K562 (cell line): ENCODE measurements at regions not wholly inside any gene's neighbourhood (a gene's known extent, or its start where the extent isn't known, plus 50 kb on each side); places are given as distances from the start of the nearest gene placed in this dataset.
A peak's percentile ranks its signal among the peaks of the same experiment; 100 is the strongest.
"Not testable (repeated sequence)": the region's sequence is repeated elsewhere in the genome, so short reads cannot be mapped to it uniquely, and the experiment has no call there.

ENCODE experiments used
- ATAC-seq: fragments of 200-7000 bp; cut with Tn5 transposase; 3 replicates; pipeline ENCODE4 v1.9.1; 2020; ENCODE audit warnings: moderate library complexity
- BruUV-seq: library from RNA; stranded (reverse); fragments of 400-500 nt; replicated peaks from 2 replicates; lab custom pipeline; 2021; lab: Mats Ljungman, UMichigan
- CTCF ChIA-PET: fragments of 300-600 bp; formaldehyde crosslinking; extraction: SDS; loops from one replicate; lab custom pipeline; 2021; ENCODE audit warnings: low intra/inter-chr PET ratio; lab: Yijun Ruan, JAX
- POLR2A ChIA-PET: fragments of 300-600, 350-650 bp; sonication (Branson Sonifier 250); formaldehyde crosslinking; extraction: SDS; loops from one replicate; lab custom pipeline; 2021; ENCODE audit warnings: antibody characterized with exemption, inconsistent platforms; lab: Yijun Ruan, JAX
- DNase-seq, 4 experiments: peaks; one replicate each; pipeline versions ENCODE4 v3.0.0 to v3.0.0-alpha.2; 2011 to 2018; ENCODE audit warnings: low spot score in 3 of 4, mixed read lengths in 3 of 4; ENCODE audit errors: extremely low read depth in 1 of 4
- FAIRE-seq: peaks from 2 replicates; lab custom pipeline; 2011; peaks lifted over from hg19 to GRCh38; lab: Jason Lieb, UNC
- H2AFZ ChIP-seq: 2 replicates; pipeline ENCODE4 v1.6.0; 2011; ENCODE audit warnings: low read depth, low read length, control low read depth, inconsistent platforms
- H3K27ac ChIP-seq: fragments of 200-600 bp; 3 replicates; pipeline ENCODE4 v1.8.0; 2011; ENCODE audit warnings: low read depth, mild to moderate bottlenecking, control low read depth, inconsistent platforms, low read length, moderate library complexity, mixed read lengths; ENCODE audit errors: extremely low read depth
- H3K27me3 ChIP-seq, 2 experiments: fragments of 300-600 bp in 1 of 2; 2 replicates in 1 of 2; 3 replicates in 1 of 2; pipeline versions ENCODE4 v1.6.0 to v1.8.0; 2011; ENCODE audit warnings: inconsistent platforms in 2 of 2, low read length in 2 of 2, mild to moderate bottlenecking in 1 of 2, mixed read lengths in 1 of 2, moderate library complexity in 1 of 2; ENCODE audit not compliant: control insufficient read depth in 2 of 2, insufficient read depth in 2 of 2
- H3K36me3 ChIP-seq: fragments of 300-600 bp; 3 replicates; pipeline ENCODE4 v1.8.0; 2011; ENCODE audit warnings: mild to moderate bottlenecking, low read length, inconsistent platforms; ENCODE audit not compliant: control insufficient read depth, insufficient read depth
- H3K4me1 ChIP-seq, 2 experiments: fragments of 200-600 bp in 1 of 2; replicated peaks in 1 of 2; 2 replicates in 1 of 2; 3 replicates in 1 of 2; pipeline versions ENCODE4 v1.5.1 to v1.8.0; 2011; ENCODE audit warnings: inconsistent platforms in 2 of 2, low read length in 2 of 2, mild to moderate bottlenecking in 1 of 2, mixed read lengths in 1 of 2, moderate library complexity in 1 of 2; ENCODE audit not compliant: control insufficient read depth in 2 of 2, insufficient read depth in 2 of 2
- H3K4me2 ChIP-seq: 2 replicates; pipeline ENCODE4 v1.6.1; 2011; ENCODE audit warnings: low read length, control low read depth, inconsistent platforms, mixed read lengths; ENCODE audit not compliant: insufficient read depth
- H3K4me3 ChIP-seq: fragments of 200-600 bp; sonication (generic), shearing (Covaris generic); 2 replicates; pipeline ENCODE4 v1.5.1; 2016; ENCODE audit warnings: control low read depth, inconsistent platforms
- H3K79me2 ChIP-seq: fragments of 200-600 bp; 3 replicates; pipeline ENCODE4 v1.8.0; 2011; ENCODE audit warnings: low read length, inconsistent platforms; ENCODE audit not compliant: control insufficient read depth, insufficient read depth
- H3K9ac ChIP-seq, 2 experiments: 2 replicates each; pipeline versions ENCODE4 v1.6.0 to v1.6.1; 2011; ENCODE audit warnings: low read depth in 2 of 2, low read length in 2 of 2, control low read depth in 1 of 2, inconsistent platforms in 1 of 2, mild to moderate bottlenecking in 1 of 2, mixed read lengths in 1 of 2; ENCODE audit not compliant: insufficient read depth in 1 of 2
- H3K9me1 ChIP-seq: one replicate; pipeline ENCODE4 v1.6.0; 2011; ENCODE audit warnings: inconsistent platforms, mild to moderate bottlenecking, low read length, moderate library complexity; ENCODE audit not compliant: control insufficient read depth, insufficient read depth
- H3K9me3 ChIP-seq: replicated peaks from 2 replicates; pipeline ENCODE4 v1.5.1; 2011; ENCODE audit warnings: low read depth, low read length, inconsistent platforms; ENCODE audit not compliant: control insufficient read depth, insufficient read depth
- H4K20me1 ChIP-seq: replicated peaks from 2 replicates; pipeline ENCODE4 v1.6.1; 2011; ENCODE audit warnings: low read length, inconsistent platforms, mixed read lengths; ENCODE audit not compliant: control insufficient read depth, insufficient read depth
- E2F3 ChIP-seq: fragments of 250-450 bp; sonication (Bioruptor Pico); IDR thresholded peaks from 2 replicates; pipeline ENCODE4 v1.4.0; 2020; ENCODE audit warnings: mild to moderate bottlenecking
- L3MBTL2 ChIP-seq: fragments of 450-650 bp; IDR thresholded peaks from 2 replicates; pipeline ENCODE4 v1.6.1; 2016; ENCODE audit warnings: mild to moderate bottlenecking, moderate library complexity
- PML ChIP-seq: IDR thresholded peaks from 2 replicates; pipeline ENCODE4 v1.6.1; 2012; ENCODE audit warnings: low read length, inconsistent platforms
- POLR2A ChIP-seq: fragments of 450-650 bp; conservative IDR thresholded peaks from 2 replicates; pipeline ENCODE4 v1.6.1; 2016
- POLR2AphosphoS5 ChIP-seq: IDR thresholded peaks from 2 replicates; pipeline ENCODE4 v1.6.1; 2011; ENCODE audit warnings: mild to moderate bottlenecking, low read depth, low read length, moderate library complexity; ENCODE audit not compliant: control insufficient read depth, insufficient read depth
- SIRT6 ChIP-seq: IDR thresholded peaks from one replicate; pipeline ENCODE4 v1.6.1; 2012; ENCODE audit warnings: low read depth, mild to moderate bottlenecking, control low read depth, inconsistent platforms, low read length, moderate library complexity
- SUPT5H ChIP-seq: fragments of 450-650 bp; IDR thresholded peaks from 2 replicates; pipeline ENCODE4 v1.6.1; 2016
- ZKSCAN1 ChIP-seq: fragments of 150-350 bp; IDR thresholded peaks from 2 replicates; pipeline ENCODE4 v1.6.1; 2016; ENCODE audit warnings: low read depth, low read length
- WGBS: fragments of 100-300 bp; shearing (Covaris generic); methylation state at CpG from one replicate; pipeline ENCODE4 v1.1.6; 2016; ENCODE audit warnings: low coverage, mixed read lengths; ENCODE audit not compliant: insufficient coverage; ENCODE audit errors: missing lambda C conversion rate; 5-methylcytosine and 5-hydroxymethylcytosine counted together
- in situ Hi-C: fragments of 300-500 bp; cut with MboI; formaldehyde crosslinking; loops from 4 replicates; pipeline ENCODE4 v1.15.0; 2018; ENCODE audit warnings: inconsistent platforms, mixed read lengths
- intact Hi-C: fragments of 100-400 bp; cut with micrococcal nuclease; formaldehyde crosslinking; loops from 2 replicates; pipeline ENCODE4 v1.14.2; 2022
- TF ChIP-seq, protein P1 (sequence below), 2 experiments: fragments of 450-650 bp; IDR thresholded peaks; 2 replicates each; pipeline ENCODE4 v1.6.1; 2018; ENCODE audit warnings: mild to moderate bottlenecking in 2 of 2, low read depth in 1 of 2; ENCODE audit not compliant: partially characterized antibody in 2 of 2
- TF ChIP-seq, protein P2 (sequence below), 2 experiments: IDR thresholded peaks; 2 replicates each; pipeline ENCODE4 v1.6.1; 2011; ENCODE audit warnings: borderline replicate concordance in 1 of 2, control low read depth in 1 of 2, low read depth in 1 of 2, low read length in 1 of 2, mild to moderate bottlenecking in 1 of 2, mixed read lengths in 1 of 2, moderate library complexity in 1 of 2; ENCODE audit not compliant: insufficient read depth in 1 of 2, insufficient read length in 1 of 2, poor library complexity in 1 of 2, severe bottlenecking in 1 of 2; ENCODE audit errors: extremely low read depth in 1 of 2
- TF ChIP-seq, protein P3 (sequence below): sonication (generic); formaldehyde crosslinking; IDR thresholded peaks from 2 replicates; pipeline ENCODE4 v1.8.0; 2022; ENCODE audit warnings: mild to moderate bottlenecking, missing genetic modification reagents, borderline replicate concordance

DNA sequence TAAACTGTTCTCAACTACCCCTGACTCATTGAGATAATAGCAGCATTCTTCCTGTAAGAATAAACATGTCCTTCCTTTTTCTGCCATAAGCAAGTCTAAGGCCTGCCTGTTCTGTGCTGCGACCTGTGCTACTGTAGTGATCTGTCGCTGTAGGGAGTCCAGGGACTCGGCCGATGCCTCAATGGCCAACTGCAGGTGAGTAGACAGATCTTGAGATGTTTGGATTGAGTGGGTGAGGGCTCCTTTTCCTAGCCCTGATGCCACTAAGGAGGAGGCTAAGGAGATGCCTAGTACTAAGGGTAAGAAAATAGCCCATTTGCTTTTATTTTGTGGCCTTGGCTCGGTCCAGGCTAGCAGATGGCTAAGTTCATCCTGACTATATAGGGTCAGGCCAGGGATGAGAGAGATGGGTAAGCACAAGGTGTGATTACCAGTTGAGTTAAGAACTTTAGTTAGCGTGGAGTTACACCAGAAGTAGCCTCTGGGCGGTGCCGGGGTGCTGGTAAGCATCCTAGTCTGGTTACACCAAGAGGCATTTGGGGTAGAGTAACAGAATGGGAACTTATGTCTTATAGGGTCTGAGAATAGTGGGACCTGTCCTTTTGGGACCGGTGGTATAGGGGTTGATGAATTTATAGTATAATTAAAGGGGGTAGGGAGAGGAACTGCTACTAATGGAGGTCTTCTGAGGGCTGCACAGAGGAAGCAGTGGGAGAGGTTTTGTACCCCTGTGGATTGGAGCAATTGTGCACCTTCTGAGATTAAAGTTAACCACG lies 642.4 kb upstream of the DPP6 start (continued):
- TF ChIP-seq ZKSCAN1: 0 out of 2 replicates have a peak, but pooled peaks have one; percentile 21

DNA sequence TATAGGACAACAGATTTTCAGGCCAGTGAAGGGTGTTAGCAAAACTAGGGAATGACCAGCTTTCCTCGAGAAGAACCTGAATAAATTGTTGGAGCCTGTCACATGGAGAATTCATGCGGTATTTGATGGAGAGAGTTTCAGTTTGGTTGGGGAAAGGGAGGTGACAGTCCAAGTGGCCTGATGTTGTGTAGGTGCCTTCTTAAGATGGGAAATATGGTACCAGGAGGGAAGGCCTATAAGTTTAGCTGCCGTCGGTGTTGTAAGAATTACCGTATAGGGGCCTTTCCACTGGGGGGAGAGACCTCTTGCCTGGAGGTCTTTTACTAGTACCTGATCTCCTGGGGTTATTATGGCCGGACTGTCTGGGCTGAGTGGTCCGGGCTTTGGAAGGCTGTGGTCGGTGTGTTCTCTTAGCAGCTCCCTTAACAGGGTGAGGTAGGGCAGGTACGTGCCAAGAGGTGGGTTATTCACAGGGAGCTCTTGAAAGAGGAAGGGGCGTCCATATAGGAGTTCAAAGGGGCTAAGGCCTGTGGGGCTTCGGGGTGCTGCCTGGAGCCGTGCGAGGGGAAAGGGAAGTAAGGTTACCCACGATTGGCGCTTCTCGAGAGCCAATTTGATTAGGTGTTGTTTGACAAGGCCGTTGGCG lies 641.1 kb upstream of the DPP6 start:
- H4K20me1 ChIP-seq, H3K9me1 ChIP-seq, in situ Hi-C loops, CTCF ChIA-PET, ATAC-seq, FAIRE-seq, BruUV-seq, H3K27me3 ChIP-seq, DNase-seq, H3K9me3 ChIP-seq, intact Hi-C loops, H2AFZ ChIP-seq: not testable (repeated sequence)
- peak overlapping the region; percentile 70 for H3K27ac ChIP-seq
- H3K4me2 ChIP-seq: peak overlapping the region; percentile 83
- peaks cover 3 to 33% of the 10 kb centered on the region in 2 experiments for H3K4me1 ChIP-seq
- peaks cover 28% of the 10 kb centered on the region for H3K36me3 ChIP-seq
- peaks cover 33% of the 10 kb centered on the region for H3K79me2 ChIP-seq
- POLR2A ChIA-PET: interaction anchor here (0.5 kb wide), 1 partner anchor 35 kb away, joined by 3 read pairs; no protein-coding TSS in a partner anchor
- peak overlapping the region; percentile 87 to 92 for H3K9ac ChIP-seq
- H3K4me3 ChIP-seq: peak overlapping the region; percentile 67
- 7% methylated on average over 18 of the region's 18 CpGs for WGBS
- TF ChIP-seq SIRT6: peak; percentile 9
- TF ChIP-seq E2F3: peak; percentile 16; the same call in 1 of the 2 replicates
- peak; percentile 74; the same call in 1 of the 2 replicates for TF ChIP-seq POLR2AphosphoS5
- TF ChIP-seq POLR2A: peak; percentile 72
- TF ChIP-seq, protein P1, sequence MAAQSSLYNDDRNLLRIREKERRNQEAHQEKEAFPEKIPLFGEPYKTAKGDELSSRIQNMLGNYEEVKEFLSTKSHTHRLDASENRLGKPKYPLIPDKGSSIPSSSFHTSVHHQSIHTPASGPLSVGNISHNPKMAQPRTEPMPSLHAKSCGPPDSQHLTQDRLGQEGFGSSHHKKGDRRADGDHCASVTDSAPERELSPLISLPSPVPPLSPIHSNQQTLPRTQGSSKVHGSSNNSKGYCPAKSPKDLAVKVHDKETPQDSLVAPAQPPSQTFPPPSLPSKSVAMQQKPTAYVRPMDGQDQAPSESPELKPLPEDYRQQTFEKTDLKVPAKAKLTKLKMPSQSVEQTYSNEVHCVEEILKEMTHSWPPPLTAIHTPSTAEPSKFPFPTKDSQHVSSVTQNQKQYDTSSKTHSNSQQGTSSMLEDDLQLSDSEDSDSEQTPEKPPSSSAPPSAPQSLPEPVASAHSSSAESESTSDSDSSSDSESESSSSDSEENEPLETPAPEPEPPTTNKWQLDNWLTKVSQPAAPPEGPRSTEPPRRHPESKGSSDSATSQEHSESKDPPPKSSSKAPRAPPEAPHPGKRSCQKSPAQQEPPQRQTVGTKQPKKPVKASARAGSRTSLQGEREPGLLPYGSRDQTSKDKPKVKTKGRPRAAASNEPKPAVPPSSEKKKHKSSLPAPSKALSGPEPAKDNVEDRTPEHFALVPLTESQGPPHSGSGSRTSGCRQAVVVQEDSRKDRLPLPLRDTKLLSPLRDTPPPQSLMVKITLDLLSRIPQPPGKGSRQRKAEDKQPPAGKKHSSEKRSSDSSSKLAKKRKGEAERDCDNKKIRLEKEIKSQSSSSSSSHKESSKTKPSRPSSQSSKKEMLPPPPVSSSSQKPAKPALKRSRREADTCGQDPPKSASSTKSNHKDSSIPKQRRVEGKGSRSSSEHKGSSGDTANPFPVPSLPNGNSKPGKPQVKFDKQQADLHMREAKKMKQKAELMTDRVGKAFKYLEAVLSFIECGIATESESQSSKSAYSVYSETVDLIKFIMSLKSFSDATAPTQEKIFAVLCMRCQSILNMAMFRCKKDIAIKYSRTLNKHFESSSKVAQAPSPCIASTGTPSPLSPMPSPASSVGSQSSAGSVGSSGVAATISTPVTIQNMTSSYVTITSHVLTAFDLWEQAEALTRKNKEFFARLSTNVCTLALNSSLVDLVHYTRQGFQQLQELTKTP (IDR thresholded peaks at IDR 0.05; ENCODE audit: low read depth in 1 of 2, partially characterized antibody in 2 of 2): peak in 1 of 2 experiments; percentile 30
- peak; percentile 72 for TF ChIP-seq SUPT5H
- peak; percentile 25; the same call in 1 of the 2 replicates for TF ChIP-seq L3MBTL2
- TF ChIP-seq PML: peak; percentile 6; the same call in 1 of the 2 replicates
- TF ChIP-seq, protein P2, sequence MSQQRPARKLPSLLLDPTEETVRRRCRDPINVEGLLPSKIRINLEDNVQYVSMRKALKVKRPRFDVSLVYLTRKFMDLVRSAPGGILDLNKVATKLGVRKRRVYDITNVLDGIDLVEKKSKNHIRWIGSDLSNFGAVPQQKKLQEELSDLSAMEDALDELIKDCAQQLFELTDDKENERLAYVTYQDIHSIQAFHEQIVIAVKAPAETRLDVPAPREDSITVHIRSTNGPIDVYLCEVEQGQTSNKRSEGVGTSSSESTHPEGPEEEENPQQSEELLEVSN (IDR thresholded peaks at IDR 0.05; ENCODE audit: borderline replicate concordance in 1 of 2, extremely low read depth in 1 of 2, insufficient read depth in 1 of 2, insufficient read length in 1 of 2, low read depth in 1 of 2, low read length in 1 of 2, poor library complexity in 1 of 2, severe bottlenecking in 1 of 2): peak in 1 of 2 experiments; percentile 15
- TF ChIP-seq, protein P3, sequence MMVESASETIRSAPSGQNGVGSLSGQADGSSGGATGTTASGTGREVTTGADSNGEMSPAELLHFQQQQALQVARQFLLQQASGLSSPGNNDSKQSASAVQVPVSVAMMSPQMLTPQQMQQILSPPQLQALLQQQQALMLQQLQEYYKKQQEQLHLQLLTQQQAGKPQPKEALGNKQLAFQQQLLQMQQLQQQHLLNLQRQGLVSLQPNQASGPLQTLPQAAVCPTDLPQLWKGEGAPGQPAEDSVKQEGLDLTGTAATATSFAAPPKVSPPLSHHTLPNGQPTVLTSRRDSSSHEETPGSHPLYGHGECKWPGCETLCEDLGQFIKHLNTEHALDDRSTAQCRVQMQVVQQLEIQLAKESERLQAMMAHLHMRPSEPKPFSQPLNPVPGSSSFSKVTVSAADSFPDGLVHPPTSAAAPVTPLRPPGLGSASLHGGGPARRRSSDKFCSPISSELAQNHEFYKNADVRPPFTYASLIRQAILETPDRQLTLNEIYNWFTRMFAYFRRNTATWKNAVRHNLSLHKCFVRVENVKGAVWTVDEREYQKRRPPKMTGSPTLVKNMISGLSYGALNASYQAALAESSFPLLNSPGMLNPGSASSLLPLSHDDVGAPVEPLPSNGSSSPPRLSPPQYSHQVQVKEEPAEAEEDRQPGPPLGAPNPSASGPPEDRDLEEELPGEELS (CRISPR knock-in tag): 0 out of 2 replicates have a peak, but pooled peaks have one; percentile 31
